Endothelial cell of umbilical vein (primary cell): ENCODE measurements at regions not wholly inside any gene's neighbourhood (a gene's known extent, or its start where the extent isn't known, plus 50 kb on each side); places are given as distances from the start of the nearest gene placed in this dataset.

Source experiments
- CTCF ChIP-seq, 2 donors: IDR thresholded peaks; 1 replicate in 1 of 2; 2 replicates in 1 of 2; pipeline ENCODE4 v1.5.1; 2011; ENCODE audit warnings: low read length in 2 of 2, mild to moderate bottlenecking in 2 of 2, moderate library complexity in 2 of 2, control low read depth in 1 of 2, inconsistent platforms in 1 of 2, low read depth in 1 of 2; ENCODE audit not compliant: insufficient read depth in 1 of 2; ENCODE audit errors: extremely low read depth in 1 of 2
- POLR2A ChIP-seq: IDR thresholded peaks from 2 replicates; pipeline ENCODE4 v1.6.1; 2012; ENCODE audit warnings: low read depth, mild to moderate bottlenecking, control low read depth, low read length

GRCh38 chr1:184854036-184854435 lies 99.4 kb upstream of the EDEM3 start:
- TF ChIP-seq CTCF (IDR thresholded peaks at IDR 0.05; ENCODE audit: extremely low read depth in 1 of 2, insufficient read depth in 1 of 2, low read depth in 1 of 2, low read length in 2 of 2) (no peak), POLR2A (no peak)
